HepG2 (cell line): ENCODE measurements at regions not wholly inside any gene's neighbourhood (a gene's known extent, or its start where the extent isn't known, plus 50 kb on each side); places are given as distances from the start of the nearest gene placed in this dataset.
"Not testable (repeated sequence)": the region's sequence is repeated elsewhere in the genome, so short reads cannot be mapped to it uniquely, and the experiment has no call there.

Experiments used
- ATAC-seq: fragments of 200-7000 bp; cut with Tn5 transposase; 3 replicates; pipeline ENCODE4 v1.9.1; 2020; ENCODE audit warnings: mild to moderate bottlenecking, moderate library complexity
- BruUV-seq: library from RNA; stranded (reverse); fragments of 400-500 nt; replicated peaks from 2 replicates; lab custom pipeline; 2021; lab: Mats Ljungman, UMichigan
- CTCF ChIA-PET: fragments of 300-600 bp; formaldehyde crosslinking; extraction: SDS; loops from one replicate; lab custom pipeline; 2021; ENCODE audit warnings: low total read pairs, inconsistent platforms, low intra/inter-chr PET ratio; lab: Yijun Ruan, JAX
- POLR2A ChIA-PET: fragments of 350-600 bp; sonication (Branson Sonifier 250); formaldehyde crosslinking; loops from one replicate; lab custom pipeline; 2020; ENCODE audit warnings: antibody characterized with exemption, inconsistent platforms; lab: Yijun Ruan, JAX
- DNase-seq: peaks from one replicate; pipeline ENCODE4 v3.0.0-alpha.2; 2015; ENCODE audit warnings: low spot score
- FAIRE-seq: peaks from 3 replicates; lab custom pipeline; 2011; peaks lifted over from hg19 to GRCh38; lab: Jason Lieb, UNC
- H2AFZ ChIP-seq: one replicate; pipeline ENCODE4 v1.6.1; 2011; ENCODE audit warnings: low read length, inconsistent platforms
- H3K27ac ChIP-seq: fragments of 300-600 bp; 3 replicates; pipeline ENCODE4 v1.8.0; 2011; ENCODE audit warnings: mixed run types, mild to moderate bottlenecking, mixed read lengths, low read length, inconsistent platforms; ENCODE audit not compliant: insufficient read depth; ENCODE audit errors: extremely low read length
- H3K27me3 ChIP-seq, 2 experiments: fragments of 200-600 bp in 1 of 2; 2 replicates in 1 of 2; 3 replicates in 1 of 2; pipeline versions ENCODE4 v1.6.0 to v1.8.0; 2011; ENCODE audit warnings: low read length in 2 of 2, mild to moderate bottlenecking in 2 of 2, moderate library complexity in 2 of 2, inconsistent platforms in 1 of 2; ENCODE audit not compliant: insufficient read depth in 2 of 2, control insufficient read depth in 1 of 2
- H3K36me3 ChIP-seq, 2 experiments: fragments of 200-600 bp in 1 of 2; replicated peaks in 1 of 2; 2 replicates in 1 of 2; 3 replicates in 1 of 2; pipeline versions ENCODE4 v1.5.1 to v1.8.0; 2011; ENCODE audit warnings: low read length in 2 of 2, inconsistent platforms in 1 of 2; ENCODE audit not compliant: insufficient read depth in 2 of 2, control insufficient read depth in 1 of 2
- H3K4me1 ChIP-seq: 2 replicates; pipeline ENCODE4 v1.5.1; 2012; ENCODE audit warnings: low read length, inconsistent platforms; ENCODE audit not compliant: insufficient read depth
- H3K4me2 ChIP-seq: 2 replicates; pipeline ENCODE4 v1.6.0; 2011; ENCODE audit warnings: low read depth, low read length, inconsistent platforms
- H3K4me3 ChIP-seq, 3 experiments: fragments of 200-600 bp in 1 of 3; sonication (generic), shearing (Covaris generic) in 1 of 3; replicated peaks in 1 of 3; 2 replicates each; pipeline ENCODE4 v1.5.1; 2011 to 2016; ENCODE audit warnings: low read length in 3 of 3, inconsistent platforms in 2 of 3, low read depth in 2 of 3, mild to moderate bottlenecking in 2 of 3, control low read depth in 1 of 3, mixed read lengths in 1 of 3; ENCODE audit not compliant: insufficient read depth in 1 of 3
- H3K79me2 ChIP-seq: one replicate; pipeline ENCODE4 v1.6.1; 2011; ENCODE audit warnings: low read length, inconsistent platforms; ENCODE audit not compliant: insufficient read depth
- H3K9ac ChIP-seq: 2 replicates; pipeline ENCODE4 v1.6.0; 2011; ENCODE audit warnings: mild to moderate bottlenecking, low read depth, low read length, inconsistent platforms; ENCODE audit not compliant: insufficient read depth
- H3K9me3 ChIP-seq: 2 replicates; pipeline ENCODE4 v1.5.1; 2012; ENCODE audit warnings: mild to moderate bottlenecking, low read length
- H4K20me1 ChIP-seq: 2 replicates; pipeline ENCODE4 v1.6.0; 2011; ENCODE audit warnings: inconsistent platforms, mild to moderate bottlenecking, low read length, moderate library complexity; ENCODE audit not compliant: insufficient read depth
- EED ChIP-seq: sonication (generic); formaldehyde crosslinking; IDR thresholded peaks from 2 replicates; pipeline ENCODE4 v1.5.0; 2020; ENCODE audit warnings: mild to moderate bottlenecking, missing genetic modification reagents
- GABPA ChIP-seq, 2 experiments: IDR thresholded peaks; 2 replicates each; pipeline ENCODE4 v1.6.1; 2011 to 2016; ENCODE audit warnings: low read depth in 2 of 2, low read length in 1 of 2, missing biosample characterization in 1 of 2, missing genetic modification characterization in 1 of 2
- MTERF4 ChIP-seq: sonication (generic); formaldehyde crosslinking; IDR thresholded peaks from 2 replicates; pipeline ENCODE4 v1.8.0; 2023; ENCODE audit warnings: mild to moderate bottlenecking, missing genetic modification reagents
- RFXANK ChIP-seq: IDR thresholded peaks from 2 replicates; pipeline ENCODE4 v1.6.1; 2016
- RFXAP ChIP-seq: sonication (generic); formaldehyde crosslinking; IDR thresholded peaks from 2 replicates; pipeline ENCODE4 v1.4.0; 2020; ENCODE audit warnings: missing genetic modification reagents, borderline replicate concordance
- ZFX ChIP-seq: sonication (generic); formaldehyde crosslinking; IDR thresholded peaks from 2 replicates; pipeline ENCODE4 v1.4.0; 2020; ENCODE audit warnings: mild to moderate bottlenecking, low read depth, missing genetic modification reagents, moderate library complexity
- ZNF251 ChIP-seq: sonication (generic); formaldehyde crosslinking; IDR thresholded peaks from 2 replicates; pipeline ENCODE4 v1.9.0; 2021; ENCODE audit warnings: mild to moderate bottlenecking, missing genetic modification reagents
- WGBS: methylation state at CpG from one replicate; pipeline ENCODE4 v1.1.6; 2017; ENCODE audit warnings: low lambda C conversion rate; 5-methylcytosine and 5-hydroxymethylcytosine counted together
- in situ Hi-C: cut with HindIII; loops from 2 replicates; pipeline ENCODE4 v1.10.0; 2017; ENCODE audit warnings: low pct_unique_long_range_greater_than_20kb; ENCODE audit not compliant: extremely low pct_ligation_motif_present
- intact Hi-C: fragments of 100-400 bp; cut with micrococcal nuclease; formaldehyde crosslinking; loops from one replicate; pipeline ENCODE4 v1.10.0; 2022; ENCODE audit not compliant: unreplicated experiment
- TF ChIP-seq, protein P1 (sequence below): sonication (generic); formaldehyde crosslinking; conservative IDR thresholded peaks from 2 replicates; pipeline ENCODE4 v1.4.0; 2020; ENCODE audit warnings: missing genetic modification reagents

GRCh38 chr5:118577621-118578020, 410.7 kb downstream of the DTWD2 start (continued):
- TF ChIP-seq, protein P1, sequence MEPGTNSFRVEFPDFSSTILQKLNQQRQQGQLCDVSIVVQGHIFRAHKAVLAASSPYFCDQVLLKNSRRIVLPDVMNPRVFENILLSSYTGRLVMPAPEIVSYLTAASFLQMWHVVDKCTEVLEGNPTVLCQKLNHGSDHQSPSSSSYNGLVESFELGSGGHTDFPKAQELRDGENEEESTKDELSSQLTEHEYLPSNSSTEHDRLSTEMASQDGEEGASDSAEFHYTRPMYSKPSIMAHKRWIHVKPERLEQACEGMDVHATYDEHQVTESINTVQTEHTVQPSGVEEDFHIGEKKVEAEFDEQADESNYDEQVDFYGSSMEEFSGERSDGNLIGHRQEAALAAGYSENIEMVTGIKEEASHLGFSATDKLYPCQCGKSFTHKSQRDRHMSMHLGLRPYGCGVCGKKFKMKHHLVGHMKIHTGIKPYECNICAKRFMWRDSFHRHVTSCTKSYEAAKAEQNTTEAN (CRISPR knock-in tag), result no peak
- TF ChIP-seq RFXANK (CRISPR knock-in tag) (no peak), ZNF251 (CRISPR knock-in tag) (no peak), GABPA (IDR thresholded peaks at IDR 0.05; ENCODE audit: low read depth, low read length) (no peak), GABPA (CRISPR knock-in tag; IDR thresholded peaks at IDR 0.05; ENCODE audit: low read depth) (no peak), MTERF4 (CRISPR knock-in tag) (no peak), ZFX (no peak), EED (no peak), RFXAP (no peak)

- CTCF ChIA-PET, H3K27ac ChIP-seq, H3K27me3 ChIP-seq, BruUV-seq, H3K4me1 ChIP-seq, H3K36me3 ChIP-seq, in situ Hi-C loops, ATAC-seq, DNase-seq, intact Hi-C loops, H3K9me3 ChIP-seq, H3K4me3 ChIP-seq, H3K79me2 ChIP-seq, H2AFZ ChIP-seq, H4K20me1 ChIP-seq, H3K9ac ChIP-seq, FAIRE-seq, H3K4me2 ChIP-seq, POLR2A ChIA-PET: not testable (repeated sequence)
- WGBS, result 50% methylated on average over 2 of the region's 2 CpGs
Measured at GRCh38 chr5:118570276-118570675, 418.1 kb downstream of the DTWD2 start.

GRCh38 chr5:118569596-118569995, 418.8 kb downstream of the DTWD2 start:
- FAIRE-seq, H3K4me2 ChIP-seq, H3K9me3 ChIP-seq, H3K9ac ChIP-seq, H2AFZ ChIP-seq, ATAC-seq, H3K79me2 ChIP-seq, DNase-seq, intact Hi-C loops, in situ Hi-C loops, H3K27me3 ChIP-seq, POLR2A ChIA-PET, BruUV-seq, H3K36me3 ChIP-seq, CTCF ChIA-PET, H3K27ac ChIP-seq, H3K4me1 ChIP-seq, H3K4me3 ChIP-seq, H4K20me1 ChIP-seq: not testable (repeated sequence)
- WGBS, result 100% methylated on average over 1 of the region's 1 CpG
